SK-N-SH treated with all-trans-retinoic acid at 6 μM for 48 hours (cell line): ENCODE measurements at regions not wholly inside any gene's neighbourhood (a gene's known extent, or its start where the extent isn't known, plus 50 kb on each side); places are given as distances from the start of the nearest gene placed in this dataset.

Source experiments
- ATAC-seq: fragments of 200-7000 bp; cut with Tn5 transposase; 3 replicates; pipeline ENCODE4 v1.9.1; 2020; ENCODE audit warnings: mild to moderate bottlenecking, moderate library complexity
- ARNTL ChIP-seq: fragments of 450-650 bp; formaldehyde crosslinking; IDR thresholded peaks from 2 replicates; pipeline ENCODE4 v1.5.0; 2020; ENCODE audit warnings: low read depth, mild to moderate bottlenecking, moderate library complexity, borderline replicate concordance
- CREB5 ChIP-seq: fragments of 250-450 bp; sonication (Bioruptor Pico); IDR thresholded peaks from 2 replicates; pipeline ENCODE4 v1.5.1; 2020; ENCODE audit warnings: low read depth, mild to moderate bottlenecking, moderate library complexity
- CSDC2 ChIP-seq: fragments of 250-450 bp; sonication (Bioruptor Pico); IDR thresholded peaks from 2 replicates; pipeline ENCODE4 v1.5.0; 2020; ENCODE audit warnings: mild to moderate bottlenecking, moderate library complexity
- CSRNP3 ChIP-seq: fragments of 250-450 bp; sonication (Bioruptor Pico); IDR thresholded peaks from 2 replicates; pipeline ENCODE4 v1.5.1; 2021; ENCODE audit warnings: mild to moderate bottlenecking, moderate library complexity
- ESRRG ChIP-seq: fragments of 250-450 bp; sonication (Bioruptor Pico); IDR thresholded peaks from 2 replicates; pipeline ENCODE4 v1.6.1; 2021; ENCODE audit warnings: mild to moderate bottlenecking
- GLIS3 ChIP-seq: fragments of 250-450 bp; sonication (Bioruptor Pico); IDR thresholded peaks from 2 replicates; pipeline ENCODE4 v1.5.0; 2020; ENCODE audit warnings: mild to moderate bottlenecking, moderate library complexity
- ISL1 ChIP-seq: fragments of 250-450 bp; sonication (Bioruptor Pico); IDR thresholded peaks from 2 replicates; pipeline ENCODE4 v2.1.2; 2022; ENCODE audit warnings: mild to moderate bottlenecking, moderate library complexity
- OSR1 ChIP-seq: fragments of 250-450 bp; sonication (Bioruptor Pico); IDR thresholded peaks from 2 replicates; pipeline ENCODE4 v1.8.0; 2022; ENCODE audit warnings: moderate library complexity, mild to moderate bottlenecking, inconsistent platforms
- PATZ1 ChIP-seq: fragments of 250-450 bp; sonication (Bioruptor Pico); IDR thresholded peaks from 2 replicates; pipeline ENCODE4 v1.8.0; 2020; ENCODE audit warnings: mild to moderate bottlenecking, moderate library complexity, borderline replicate concordance
- POU6F1 ChIP-seq: fragments of 250-450 bp; sonication (Bioruptor Pico); IDR thresholded peaks from 2 replicates; pipeline ENCODE4 v1.8.0; 2021; ENCODE audit warnings: low read depth, mild to moderate bottlenecking, moderate library complexity, borderline replicate concordance
- PPARA ChIP-seq: fragments of 250-450 bp; sonication (Bioruptor Pico); IDR thresholded peaks from 2 replicates; pipeline ENCODE4 v1.5.0; 2020; ENCODE audit warnings: mild to moderate bottlenecking, borderline replicate concordance
- RARB ChIP-seq: fragments of 250-450 bp; sonication (Bioruptor Pico); IDR thresholded peaks from 2 replicates; pipeline ENCODE4 v1.8.0; 2021; ENCODE audit warnings: mild to moderate bottlenecking, moderate library complexity
- SNAI2 ChIP-seq: fragments of 250-450 bp; sonication (Bioruptor Pico); IDR thresholded peaks from 2 replicates; pipeline ENCODE4 v1.5.0; 2020; ENCODE audit warnings: mild to moderate bottlenecking, moderate library complexity
- TCF4 ChIP-seq: fragments of 250-450 bp; sonication (Bioruptor Pico); IDR thresholded peaks from 2 replicates; pipeline ENCODE4 v1.8.0; 2021; ENCODE audit warnings: mild to moderate bottlenecking, moderate library complexity, borderline replicate concordance
- TOX ChIP-seq: fragments of 250-450 bp; sonication (Bioruptor Pico); IDR thresholded peaks from 2 replicates; pipeline ENCODE4 v1.8.0; 2021; ENCODE audit warnings: mild to moderate bottlenecking, moderate library complexity, borderline replicate concordance
- TSHZ2 ChIP-seq: fragments of 250-450 bp; sonication (Bioruptor Pico); IDR thresholded peaks from 2 replicates; pipeline ENCODE4 v1.5.0; 2020; ENCODE audit warnings: mild to moderate bottlenecking, moderate library complexity
- ZC3H10 ChIP-seq: fragments of 250-450 bp; sonication (Bioruptor Pico); IDR thresholded peaks from 2 replicates; pipeline ENCODE4 v1.5.1; 2021; ENCODE audit warnings: mild to moderate bottlenecking, moderate library complexity
- ZFP3 ChIP-seq: fragments of 250-450 bp; sonication (Bioruptor Pico); IDR thresholded peaks from 2 replicates; pipeline ENCODE4 v1.5.0; 2020; ENCODE audit warnings: mild to moderate bottlenecking, moderate library complexity
- ZFP30 ChIP-seq: fragments of 450-650 bp; formaldehyde crosslinking; IDR thresholded peaks from 2 replicates; pipeline ENCODE4 v1.5.0; 2022; ENCODE audit warnings: mild to moderate bottlenecking, moderate library complexity
- ZNF565 ChIP-seq: fragments of 450-650 bp; formaldehyde crosslinking; conservative IDR thresholded peaks from 2 replicates; pipeline ENCODE4 v1.5.0; 2020; ENCODE audit warnings: low read depth, mild to moderate bottlenecking, moderate library complexity
- ZNF70 ChIP-seq: fragments of 450-650 bp; formaldehyde crosslinking; IDR thresholded peaks from 2 replicates; pipeline ENCODE4 v1.5.0; 2020; ENCODE audit warnings: mild to moderate bottlenecking, moderate library complexity
- ZNF8 ChIP-seq: fragments of 450-650 bp; formaldehyde crosslinking; IDR thresholded peaks from 2 replicates; pipeline ENCODE4 v1.5.0; 2020; ENCODE audit warnings: mild to moderate bottlenecking, moderate library complexity

GRCh38 chr14:86938320-86938719 lies 1054.7 kb downstream of the GALC start (continued):
- no peak for TF ChIP-seq CSRNP3 (CRISPR knock-in tag)
- TF ChIP-seq OSR1 (CRISPR knock-in tag), result no peak
- no peak for TF ChIP-seq TCF4
- no peak for TF ChIP-seq ZNF8
- no peak for TF ChIP-seq PPARA
- TF ChIP-seq CSDC2, result no peak
- TF ChIP-seq ZNF70, result no peak
- TF ChIP-seq SNAI2 (CRISPR knock-in tag), result no peak
- TF ChIP-seq ZC3H10 (CRISPR knock-in tag), result no peak

- TF ChIP-seq ESRRG (CRISPR knock-in tag), result no peak
- TF ChIP-seq CSDC2, result no peak
- no peak for TF ChIP-seq PPARA
- TF ChIP-seq TSHZ2, result no peak
- no peak for TF ChIP-seq ZFP30 (CRISPR knock-in tag)
- TF ChIP-seq GLIS3 (CRISPR knock-in tag), result no peak
- no peak for TF ChIP-seq ARNTL (CRISPR knock-in tag)
- TF ChIP-seq ZFP3 (CRISPR knock-in tag), result no peak
- no peak for TF ChIP-seq POU6F1 (CRISPR knock-in tag)
- no peak for TF ChIP-seq SNAI2 (CRISPR knock-in tag)
- TF ChIP-seq CSRNP3 (CRISPR knock-in tag), result no peak
- no peak for TF ChIP-seq ZC3H10 (CRISPR knock-in tag)
- TF ChIP-seq ISL1, result no peak
- TF ChIP-seq TCF4, result no peak
- no peak for TF ChIP-seq RARB (CRISPR knock-in tag)
- TF ChIP-seq TOX, result no peak
- no peak for ATAC-seq
Observed at GRCh38 chr14:86936556-86936955, 1056.4 kb downstream of the GALC start.

GRCh38 chr14:86935241-86935885 lies 1057.6 kb downstream of the GALC start:
- TF ChIP-seq ZNF565, result no peak
- TF ChIP-seq ZFP30 (CRISPR knock-in tag), result no peak
- TF ChIP-seq CREB5 (CRISPR knock-in tag), result no peak
- TF ChIP-seq PATZ1, result no peak
- TF ChIP-seq CSDC2, result no peak
- no peak for TF ChIP-seq TSHZ2
- TF ChIP-seq SNAI2 (CRISPR knock-in tag), result no peak
- no peak for TF ChIP-seq ZFP3 (CRISPR knock-in tag)
- TF ChIP-seq CSRNP3 (CRISPR knock-in tag), result no peak
- TF ChIP-seq ZC3H10 (CRISPR knock-in tag), result no peak
- TF ChIP-seq GLIS3 (CRISPR knock-in tag), result no peak
- ATAC-seq, result no peak
